GM21423 (cell line): ENCODE measurements at regions not wholly inside any gene's neighbourhood (a gene's known extent, or its start where the extent isn't known, plus 50 kb on each side); places are given as distances from the start of the nearest gene placed in this dataset.
"Not testable (repeated sequence)": the region's sequence is repeated elsewhere in the genome, so short reads cannot be mapped to it uniquely, and the experiment has no call there.

Experiments used
- ATAC-seq: cut with Tn5 transposase; IDR thresholded peaks from one replicate; pipeline ENCODE4 v1.9.1; 2021; ENCODE audit warnings: mild to moderate bottlenecking, moderate library complexity; ENCODE audit not compliant: unreplicated experiment

DNA sequence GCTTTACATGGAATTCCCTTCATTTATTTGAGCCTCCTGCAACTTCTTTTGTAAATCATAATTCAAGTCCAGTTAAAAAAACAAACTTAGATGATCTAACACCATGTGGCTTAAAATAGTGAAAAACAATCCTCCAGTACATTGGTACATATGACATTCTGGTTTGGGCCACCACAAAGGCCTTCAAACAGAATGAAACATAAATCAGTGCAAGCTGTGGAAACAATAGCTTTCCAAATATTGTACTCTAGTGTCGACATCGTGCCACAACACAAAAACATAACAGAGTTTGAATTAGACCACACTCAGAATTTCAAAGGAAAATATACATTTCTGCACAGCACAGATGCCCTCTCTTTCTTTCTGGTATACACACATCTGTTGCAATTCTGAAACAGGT, 751.3 kb downstream of the SLC6A15 start:
- no peak for ATAC-seq

DNA sequence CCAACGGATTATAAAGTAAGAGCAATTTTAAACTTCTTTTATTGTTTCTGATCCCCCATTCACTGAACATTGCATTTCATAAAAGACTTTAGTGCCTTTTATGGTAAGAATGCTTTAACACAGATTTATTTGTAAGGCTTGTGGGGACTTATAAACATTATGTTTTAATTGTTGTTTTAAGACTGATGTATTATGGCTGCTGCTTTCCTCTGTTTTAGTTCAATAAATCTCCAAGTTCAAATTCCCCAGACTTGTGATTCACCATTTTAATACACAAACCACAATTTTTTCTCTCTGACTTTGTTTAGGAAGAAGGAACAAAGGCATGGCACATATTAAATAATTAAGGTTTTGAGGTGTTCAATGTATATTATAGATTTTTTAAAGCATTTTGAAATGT, 753.3 kb downstream of the SLC6A15 start:
- ATAC-seq, result no peak

GRCh38 chr12:84157170-84157569, 755.4 kb downstream of the SLC6A15 start:
- ATAC-seq, result no peak

GRCh38 chr12:84154991-84155930, 757.3 kb downstream of the SLC6A15 start:
- ATAC-seq, result not testable (repeated sequence)

GRCh38 chr12:84154439-84154990, 758.1 kb downstream of the SLC6A15 start:
- not testable (repeated sequence) for ATAC-seq

- no peak for ATAC-seq
These were observed 762.4 kb downstream of the SLC6A15 start for GRCh38 chr12:84150201-84150600.

- no peak for ATAC-seq
These were observed 764.3 kb downstream of the SLC6A15 start for GRCh38 chr12:84148335-84148734.

DNA sequence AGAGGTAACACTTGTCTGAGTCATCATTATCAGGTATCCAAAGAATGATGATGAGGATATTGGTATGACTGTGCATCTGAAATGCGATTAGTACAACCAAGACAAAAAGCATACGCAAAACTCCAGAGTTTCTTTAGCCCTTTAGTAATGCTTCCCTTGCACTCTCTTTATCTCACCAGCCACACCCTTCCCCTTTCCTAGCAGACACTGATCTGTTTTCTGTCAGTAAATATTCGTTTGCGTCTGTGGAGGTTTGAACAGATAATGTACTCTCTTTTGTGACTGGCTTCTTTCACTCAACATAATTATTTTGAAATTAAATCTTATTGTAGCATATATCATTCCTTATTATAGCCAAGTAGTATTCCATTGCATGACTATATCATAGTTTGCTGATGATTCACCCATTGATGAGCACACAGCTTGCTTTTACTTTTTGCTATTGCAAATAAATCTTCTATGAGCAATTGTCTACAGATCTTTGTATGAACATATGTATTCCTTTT, 775.7 kb downstream of the SLC6A15 start:
- no peak for ATAC-seq

- ATAC-seq, result no peak
These were observed 776.9 kb downstream of the SLC6A15 start for GRCh38 chr12:84135586-84136279.

DNA sequence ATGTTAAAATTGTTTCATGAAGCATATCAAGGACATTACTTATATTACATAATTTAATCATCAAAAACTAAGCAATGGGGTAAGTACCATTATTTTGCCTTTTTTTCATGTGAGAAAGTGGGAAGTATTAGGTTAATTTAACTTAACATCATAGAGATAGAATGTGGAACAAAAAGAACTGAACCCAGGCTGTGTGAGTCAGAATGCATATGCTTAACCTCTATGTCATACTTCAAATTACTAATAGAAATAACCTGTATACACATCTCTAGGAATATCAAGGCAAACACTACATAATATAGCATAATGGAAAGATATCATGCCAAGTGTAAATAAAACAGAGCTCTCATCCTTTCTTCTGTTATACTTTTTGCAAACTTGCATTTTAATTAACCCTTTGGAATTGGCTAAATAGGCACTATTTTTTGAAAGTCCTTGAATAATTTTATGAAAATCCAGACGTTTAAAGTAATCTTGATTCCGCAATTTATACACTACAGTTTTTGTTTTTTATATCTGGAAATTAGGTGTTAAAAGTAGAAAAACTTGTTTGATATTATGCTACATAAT, 777.7 kb downstream of the SLC6A15 start:
- no peak for ATAC-seq

GRCh38 chr12:84131076-84131475, 781.5 kb downstream of the SLC6A15 start:
- no peak for ATAC-seq

GRCh38 chr12:84128117-84128991, 784.2 kb downstream of the SLC6A15 start:
- no peak for ATAC-seq

- ATAC-seq, result no peak
These were observed 788.4 kb downstream of the SLC6A15 start for GRCh38 chr12:84124211-84124610.

DNA sequence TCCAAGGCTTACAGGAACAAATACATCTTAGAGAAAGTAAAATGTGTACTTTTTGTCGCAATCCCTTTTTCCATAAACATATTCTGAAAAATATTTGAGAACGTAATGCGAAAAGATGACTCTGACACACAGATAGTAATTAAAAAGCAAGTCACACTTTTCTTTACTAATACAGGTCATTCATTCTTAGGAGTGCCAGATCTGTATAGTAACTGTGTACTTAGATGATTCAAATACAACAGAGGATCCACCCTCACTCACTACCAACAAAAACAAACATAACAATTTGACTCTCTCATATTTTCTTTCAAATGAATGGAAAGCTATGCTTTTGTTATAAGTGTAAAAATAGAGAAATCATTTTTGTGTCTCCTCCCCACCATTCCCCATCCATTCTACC, 795.4 kb downstream of the SLC6A15 start:
- no peak for ATAC-seq

- ATAC-seq, result no peak
These were observed 798.9 kb downstream of the SLC6A15 start for GRCh38 chr12:84113666-84114065.

GRCh38 chr12:84103886-84104285, 808.7 kb downstream of the SLC6A15 start:
- not testable (repeated sequence) for ATAC-seq

GRCh38 chr12:84101963-84102362, 810.6 kb downstream of the SLC6A15 start:
- ATAC-seq, result not testable (repeated sequence)

DNA sequence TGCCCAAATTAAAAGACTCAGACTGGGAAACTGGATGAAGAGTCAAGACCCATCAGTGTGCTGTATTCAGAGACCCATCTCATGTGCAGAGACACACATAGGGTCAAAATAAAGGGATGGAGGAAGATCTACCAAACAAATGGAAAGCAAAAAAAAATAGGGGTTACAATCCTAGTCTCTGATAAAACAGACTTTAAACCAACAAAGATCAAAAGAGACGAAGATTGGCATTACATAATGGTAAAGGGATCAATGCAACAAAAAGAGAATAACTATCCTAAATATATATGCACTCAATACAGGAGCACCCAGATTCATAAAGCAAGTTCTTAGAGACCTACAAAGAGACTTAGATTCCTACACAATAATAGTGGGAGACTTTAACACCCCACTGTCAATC, 813.0 kb downstream of the SLC6A15 start:
- ATAC-seq, result not testable (repeated sequence)

GRCh38 chr12:84091651-84092050, 820.9 kb downstream of the SLC6A15 start:
- ATAC-seq, result no peak

DNA sequence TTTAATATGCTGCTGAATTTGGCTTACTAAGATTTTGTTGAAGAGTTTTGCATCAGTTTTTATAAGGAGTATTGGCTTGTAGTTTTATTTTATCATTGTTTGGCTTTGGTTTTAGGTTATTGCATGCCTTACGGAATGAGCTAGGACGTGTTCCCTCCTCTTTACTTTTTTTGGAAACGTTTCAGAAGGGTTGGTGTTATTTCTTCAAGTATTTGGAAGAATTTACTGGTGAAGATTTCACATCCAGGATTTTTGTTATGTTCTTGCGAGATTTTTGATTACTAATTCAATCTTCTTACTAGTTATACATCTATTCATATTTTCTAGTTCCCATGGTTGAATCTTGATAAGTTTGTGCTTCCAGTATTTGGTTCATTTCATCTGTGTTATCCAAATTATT, 823.2 kb downstream of the SLC6A15 start:
- no peak for ATAC-seq
